Spleen (tissue), 7 donors: ENCODE measurements at regions not wholly inside any gene's neighbourhood (a gene's known extent, or its start where the extent isn't known, plus 50 kb on each side); places are given as distances from the start of the nearest gene placed in this dataset.

Experiments
- POLR2A ChIP-seq, 3 donors: fragments of 450-650 bp; IDR thresholded peaks; one replicate each; pipeline ENCODE4 v1.5.1; 2017; ENCODE audit warnings: antibody characterized with exemption in 3 of 3, mild to moderate bottlenecking in 1 of 3
- TF ChIP-seq, protein P1 (sequence below), 11 experiments: fragments of 200-600 bp in 7 of 11; fragments of 450-650 bp in 4 of 11; sonication (generic) in 4 of 11; IDR thresholded peaks in 8 of 11; conservative IDR thresholded peaks in 3 of 11; 1 replicate in 7 of 11; 2 replicates in 4 of 11; pipeline versions ENCODE4 v1.4.0 to v1.8.0; 2016 to 2021; ENCODE audit warnings: antibody characterized with exemption in 11 of 11, inconsistent platforms in 4 of 11, mild to moderate bottlenecking in 1 of 11
- donor health status: DM: no; HTN: no; CAD: no; lungs with moderate emphysema.
- donor health status: DM: no; HTN: no; CAD: no.
- donor health status: DM: no; HTN: no; CAD: no.

- TF ChIP-seq, protein P1, sequence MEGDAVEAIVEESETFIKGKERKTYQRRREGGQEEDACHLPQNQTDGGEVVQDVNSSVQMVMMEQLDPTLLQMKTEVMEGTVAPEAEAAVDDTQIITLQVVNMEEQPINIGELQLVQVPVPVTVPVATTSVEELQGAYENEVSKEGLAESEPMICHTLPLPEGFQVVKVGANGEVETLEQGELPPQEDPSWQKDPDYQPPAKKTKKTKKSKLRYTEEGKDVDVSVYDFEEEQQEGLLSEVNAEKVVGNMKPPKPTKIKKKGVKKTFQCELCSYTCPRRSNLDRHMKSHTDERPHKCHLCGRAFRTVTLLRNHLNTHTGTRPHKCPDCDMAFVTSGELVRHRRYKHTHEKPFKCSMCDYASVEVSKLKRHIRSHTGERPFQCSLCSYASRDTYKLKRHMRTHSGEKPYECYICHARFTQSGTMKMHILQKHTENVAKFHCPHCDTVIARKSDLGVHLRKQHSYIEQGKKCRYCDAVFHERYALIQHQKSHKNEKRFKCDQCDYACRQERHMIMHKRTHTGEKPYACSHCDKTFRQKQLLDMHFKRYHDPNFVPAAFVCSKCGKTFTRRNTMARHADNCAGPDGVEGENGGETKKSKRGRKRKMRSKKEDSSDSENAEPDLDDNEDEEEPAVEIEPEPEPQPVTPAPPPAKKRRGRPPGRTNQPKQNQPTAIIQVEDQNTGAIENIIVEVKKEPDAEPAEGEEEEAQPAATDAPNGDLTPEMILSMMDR (IDR thresholded peaks at IDR 0.05 in 8 of 11, conservative IDR thresholded peaks at IDR 0.05 in 3 of 11): no peak
- no peak for TF ChIP-seq POLR2A (IDR thresholded peaks at IDR 0.05)
Measured at GRCh38 chr20:22127587-22127986, 422.1 kb downstream of the PAX1 start.
